Astrocyte (in vitro differentiated cells and primary cell): ENCODE measurements at regions not wholly inside any gene's neighbourhood (a gene's known extent, or its start where the extent isn't known, plus 50 kb on each side); places are given as distances from the start of the nearest gene placed in this dataset.

Experiments used
- EZH2 ChIP-seq: IDR thresholded peaks from 2 replicates; pipeline ENCODE4 v1.6.1; 2012; ENCODE audit warnings: mild to moderate bottlenecking, low read length, inconsistent platforms; ENCODE audit not compliant: insufficient read depth
- TF ChIP-seq, protein P1 (sequence below): IDR thresholded peaks from 2 replicates; pipeline ENCODE4 v1.5.1; 2011; ENCODE audit warnings: low read depth, mild to moderate bottlenecking, inconsistent platforms, low read length, moderate library complexity; ENCODE audit not compliant: insufficient read depth

DNA sequence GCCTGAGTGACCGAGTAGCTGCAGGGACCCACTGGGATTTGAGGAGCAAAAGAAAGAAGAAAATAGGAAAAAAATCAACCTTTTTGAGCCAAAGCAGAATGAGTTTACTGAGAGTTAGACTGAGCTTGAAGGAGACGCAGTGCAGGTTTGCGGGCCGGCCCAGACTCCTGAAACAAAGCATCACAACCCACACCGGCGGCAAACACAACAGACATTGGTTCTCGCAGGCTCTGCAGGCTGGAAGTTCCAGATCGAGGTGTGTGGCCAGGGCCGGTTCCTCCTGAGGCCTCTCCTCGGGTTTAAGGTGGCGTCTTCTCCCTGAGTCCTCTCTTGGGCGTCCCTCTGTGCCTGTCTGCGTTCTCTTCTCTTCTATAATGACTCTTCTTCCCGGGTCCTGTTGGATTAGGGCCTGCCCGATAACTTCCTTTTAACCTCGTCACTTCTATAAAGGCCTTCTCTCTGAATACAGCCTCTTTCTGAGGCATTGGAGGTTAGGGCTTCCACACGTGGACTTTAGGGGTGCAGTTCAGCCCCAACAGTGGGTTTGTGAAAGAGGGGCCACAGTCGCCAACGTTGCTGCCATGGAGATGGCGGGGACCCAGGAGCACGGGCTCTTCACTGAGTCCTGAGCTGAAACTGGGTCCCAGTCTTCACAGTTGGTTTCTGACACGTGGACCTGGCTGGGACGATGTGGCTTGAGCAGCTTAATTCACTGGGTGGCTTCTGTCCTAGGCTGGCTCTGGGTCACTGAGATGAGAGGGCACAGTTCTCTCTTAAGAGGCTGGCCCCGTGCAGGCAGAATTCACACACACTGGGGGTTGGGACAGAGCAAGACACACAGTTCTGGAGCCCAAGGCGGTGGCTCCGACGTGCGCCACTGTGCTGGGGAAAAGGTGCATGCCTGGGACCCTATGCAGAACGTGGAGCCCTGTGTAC, 1047.7 kb downstream of the BRD1 start:
- TF ChIP-seq, protein P1, sequence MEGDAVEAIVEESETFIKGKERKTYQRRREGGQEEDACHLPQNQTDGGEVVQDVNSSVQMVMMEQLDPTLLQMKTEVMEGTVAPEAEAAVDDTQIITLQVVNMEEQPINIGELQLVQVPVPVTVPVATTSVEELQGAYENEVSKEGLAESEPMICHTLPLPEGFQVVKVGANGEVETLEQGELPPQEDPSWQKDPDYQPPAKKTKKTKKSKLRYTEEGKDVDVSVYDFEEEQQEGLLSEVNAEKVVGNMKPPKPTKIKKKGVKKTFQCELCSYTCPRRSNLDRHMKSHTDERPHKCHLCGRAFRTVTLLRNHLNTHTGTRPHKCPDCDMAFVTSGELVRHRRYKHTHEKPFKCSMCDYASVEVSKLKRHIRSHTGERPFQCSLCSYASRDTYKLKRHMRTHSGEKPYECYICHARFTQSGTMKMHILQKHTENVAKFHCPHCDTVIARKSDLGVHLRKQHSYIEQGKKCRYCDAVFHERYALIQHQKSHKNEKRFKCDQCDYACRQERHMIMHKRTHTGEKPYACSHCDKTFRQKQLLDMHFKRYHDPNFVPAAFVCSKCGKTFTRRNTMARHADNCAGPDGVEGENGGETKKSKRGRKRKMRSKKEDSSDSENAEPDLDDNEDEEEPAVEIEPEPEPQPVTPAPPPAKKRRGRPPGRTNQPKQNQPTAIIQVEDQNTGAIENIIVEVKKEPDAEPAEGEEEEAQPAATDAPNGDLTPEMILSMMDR = no peak
- no peak for TF ChIP-seq EZH2
